ENCODE measurements at regions not wholly inside any gene's neighbourhood (a gene's known extent, or its start where the extent isn't known, plus 50 kb on each side); places are given as distances from the start of the nearest gene placed in this dataset.

DNA sequence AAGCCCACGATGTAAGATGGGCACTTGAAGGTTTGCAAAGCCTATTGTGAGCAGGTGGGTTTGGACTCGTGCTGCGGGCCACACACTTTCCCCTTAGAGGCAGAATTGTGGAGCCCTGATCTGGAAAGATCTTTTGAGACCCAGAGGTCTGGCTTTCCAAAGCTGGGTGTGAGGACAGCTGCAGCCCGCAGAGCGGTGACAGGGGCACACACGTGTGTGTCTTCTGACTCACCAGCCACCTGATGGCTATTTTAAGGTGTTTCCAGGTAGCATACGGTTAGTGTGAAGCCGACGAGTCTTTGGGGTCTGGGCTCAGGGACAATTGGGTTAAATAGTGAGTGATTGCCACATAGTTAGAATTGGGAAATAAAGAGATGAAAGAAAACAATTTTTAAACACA lies 108.9 kb upstream of the GSE1 start:
- no peak for TF ChIP-seq POLR2A (IDR thresholded peaks at IDR 0.05)
- TF ChIP-seq CTCF (IDR thresholded peaks at IDR 0.05): no peak

All from body of pancreas (tissue), 4 donors.